ENCODE measurements at regions not wholly inside any gene's neighbourhood (a gene's known extent, or its start where the extent isn't known, plus 50 kb on each side); places are given as distances from the start of the nearest gene placed in this dataset.

DNA sequence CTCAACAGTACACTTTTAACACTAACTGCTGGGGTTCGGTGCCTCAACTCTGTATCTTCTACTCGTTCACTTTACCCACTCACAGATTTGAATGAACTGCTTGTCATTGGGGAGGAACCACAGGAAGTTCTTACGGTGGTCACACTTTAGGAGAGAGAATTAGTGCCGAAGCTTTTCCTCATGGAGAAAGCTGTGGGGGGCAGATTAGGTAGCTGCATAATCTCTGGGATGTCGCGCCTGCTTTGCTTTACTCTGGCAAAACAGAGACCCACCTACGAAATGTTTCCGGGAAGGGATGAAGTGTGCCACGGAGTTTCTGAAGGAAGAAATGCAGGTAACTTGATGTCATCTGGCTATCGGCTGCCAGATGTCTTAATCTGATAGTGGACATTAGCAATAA lies 949.7 kb upstream of the TENM3 start:
- TF ChIP-seq, protein P1, sequence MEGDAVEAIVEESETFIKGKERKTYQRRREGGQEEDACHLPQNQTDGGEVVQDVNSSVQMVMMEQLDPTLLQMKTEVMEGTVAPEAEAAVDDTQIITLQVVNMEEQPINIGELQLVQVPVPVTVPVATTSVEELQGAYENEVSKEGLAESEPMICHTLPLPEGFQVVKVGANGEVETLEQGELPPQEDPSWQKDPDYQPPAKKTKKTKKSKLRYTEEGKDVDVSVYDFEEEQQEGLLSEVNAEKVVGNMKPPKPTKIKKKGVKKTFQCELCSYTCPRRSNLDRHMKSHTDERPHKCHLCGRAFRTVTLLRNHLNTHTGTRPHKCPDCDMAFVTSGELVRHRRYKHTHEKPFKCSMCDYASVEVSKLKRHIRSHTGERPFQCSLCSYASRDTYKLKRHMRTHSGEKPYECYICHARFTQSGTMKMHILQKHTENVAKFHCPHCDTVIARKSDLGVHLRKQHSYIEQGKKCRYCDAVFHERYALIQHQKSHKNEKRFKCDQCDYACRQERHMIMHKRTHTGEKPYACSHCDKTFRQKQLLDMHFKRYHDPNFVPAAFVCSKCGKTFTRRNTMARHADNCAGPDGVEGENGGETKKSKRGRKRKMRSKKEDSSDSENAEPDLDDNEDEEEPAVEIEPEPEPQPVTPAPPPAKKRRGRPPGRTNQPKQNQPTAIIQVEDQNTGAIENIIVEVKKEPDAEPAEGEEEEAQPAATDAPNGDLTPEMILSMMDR (IDR thresholded peaks at IDR 0.05), result no peak
- no peak for TF ChIP-seq POLR2A (IDR thresholded peaks at IDR 0.05)
